HG02678 (cell line): ENCODE measurements at regions not wholly inside any gene's neighbourhood (a gene's known extent, or its start where the extent isn't known, plus 50 kb on each side); places are given as distances from the start of the nearest gene placed in this dataset.

ENCODE experiments used
- ATAC-seq: cut with Tn5 transposase; IDR thresholded peaks from one replicate; pipeline ENCODE4 v1.9.1; 2021; ENCODE audit warnings: mild to moderate bottlenecking, moderate library complexity; ENCODE audit not compliant: unreplicated experiment

- ATAC-seq: no peak
These were observed 54.7 kb upstream of the HTR2A start for GRCh38 chr13:46951516-46951915.

- ATAC-seq: no peak
These were observed 52.4 kb upstream of the HTR2A start for GRCh38 chr13:46949211-46949610.

DNA sequence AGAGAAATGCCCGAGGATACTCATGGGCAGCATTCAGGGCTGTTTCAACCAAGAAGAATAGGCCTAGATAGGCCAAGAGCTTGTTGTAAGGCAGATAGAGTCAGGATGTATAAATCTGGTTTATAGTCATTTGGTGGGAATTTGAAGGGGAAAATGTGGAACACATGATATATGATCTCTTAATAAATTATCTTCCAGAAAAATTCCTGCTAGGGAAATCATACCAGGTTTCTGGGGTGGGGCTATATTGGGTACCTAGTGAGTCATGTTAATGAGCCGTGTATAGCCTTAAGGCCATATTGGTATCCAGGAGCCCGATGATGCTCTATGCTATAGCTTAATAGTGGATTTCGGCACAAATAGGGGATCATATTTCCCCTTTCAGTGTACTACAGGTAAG lies 51.5 kb upstream of the HTR2A start:
- ATAC-seq: no peak

- ATAC-seq: no peak
These were observed 50.8 kb upstream of the HTR2A start for GRCh38 chr13:46947425-46948191.
